ENCODE measurements at regions not wholly inside any gene's neighbourhood (a gene's known extent, or its start where the extent isn't known, plus 50 kb on each side); places are given as distances from the start of the nearest gene placed in this dataset.
"Not testable (repeated sequence)": the region's sequence is repeated elsewhere in the genome, so short reads cannot be mapped to it uniquely, and the experiment has no call there.

GRCh38 chr1:238364214-238364892 is 473.6 kb upstream of the ZP4 start:
- no peak for DNase-seq (ENCODE audit: low read depth)

- DNase-seq (ENCODE audit: low read depth), result no peak
Measured at GRCh38 chr1:238360474-238360873, 469.8 kb upstream of the ZP4 start.

GRCh38 chr1:238350471-238350870 is 459.7 kb upstream of the ZP4 start:
- no peak for DNase-seq (ENCODE audit: low read depth)

- DNase-seq (ENCODE audit: low read depth), result no peak
Measured at GRCh38 chr1:238346340-238346739, 455.6 kb upstream of the ZP4 start.

- no peak for DNase-seq (ENCODE audit: low read depth)
Measured at GRCh38 chr1:238345837-238346236, 455.1 kb upstream of the ZP4 start.

GRCh38 chr1:238343852-238344251 is 453.1 kb upstream of the ZP4 start:
- no peak for DNase-seq (ENCODE audit: low read depth)

- no peak for DNase-seq (ENCODE audit: low read depth)
Measured at GRCh38 chr1:238341395-238341794, 450.7 kb upstream of the ZP4 start.

- no peak for DNase-seq (ENCODE audit: low read depth)
Measured at GRCh38 chr1:238340989-238341388, 450.3 kb upstream of the ZP4 start.

GRCh38 chr1:238336531-238336930 is 445.8 kb upstream of the ZP4 start:
- DNase-seq (ENCODE audit: low read depth), result no peak

- DNase-seq (ENCODE audit: low read depth), result no peak
Measured at GRCh38 chr1:238334170-238334569, 443.4 kb upstream of the ZP4 start.

GRCh38 chr1:238331557-238331956 is 440.8 kb upstream of the ZP4 start:
- DNase-seq (ENCODE audit: low read depth), result no peak

- no peak for DNase-seq (ENCODE audit: low read depth)
Measured at GRCh38 chr1:238329671-238330070, 438.9 kb upstream of the ZP4 start.

GRCh38 chr1:238327033-238327432 is 436.3 kb upstream of the ZP4 start:
- DNase-seq (ENCODE audit: low read depth), result not testable (repeated sequence)

- DNase-seq (ENCODE audit: low read depth), result not testable (repeated sequence)
Measured at GRCh38 chr1:238326479-238326878, 435.8 kb upstream of the ZP4 start.

GRCh38 chr1:238324211-238324864 is 433.6 kb upstream of the ZP4 start:
- no peak for DNase-seq (ENCODE audit: low read depth)

GRCh38 chr1:238323490-238323889 is 432.8 kb upstream of the ZP4 start:
- no peak for DNase-seq (ENCODE audit: low read depth)

- no peak for DNase-seq (ENCODE audit: low read depth)
Measured at GRCh38 chr1:238319957-238320356, 429.2 kb upstream of the ZP4 start.

- no peak for DNase-seq (ENCODE audit: low read depth)
Measured at GRCh38 chr1:238318294-238319110, 427.8 kb upstream of the ZP4 start.

GRCh38 chr1:238312969-238313368 is 422.2 kb upstream of the ZP4 start:
- no peak for DNase-seq (ENCODE audit: low read depth)

GRCh38 chr1:238306411-238306810 is 415.7 kb upstream of the ZP4 start:
- no peak for DNase-seq (ENCODE audit: low read depth)

GRCh38 chr1:238302646-238303045 is 411.9 kb upstream of the ZP4 start:
- DNase-seq (ENCODE audit: low read depth), result no peak

- DNase-seq (ENCODE audit: low read depth), result no peak
Measured at GRCh38 chr1:238296371-238296770, 405.6 kb upstream of the ZP4 start.

GRCh38 chr1:238293075-238293474 is 402.4 kb upstream of the ZP4 start:
- no peak for DNase-seq (ENCODE audit: low read depth)
